ENCODE measurements at regions not wholly inside any gene's neighbourhood (a gene's known extent, or its start where the extent isn't known, plus 50 kb on each side); places are given as distances from the start of the nearest gene placed in this dataset.

GRCh38 chr18:77457681-77458080 is 208.0 kb downstream of the GALR1 start:
- TF ChIP-seq, protein P1, sequence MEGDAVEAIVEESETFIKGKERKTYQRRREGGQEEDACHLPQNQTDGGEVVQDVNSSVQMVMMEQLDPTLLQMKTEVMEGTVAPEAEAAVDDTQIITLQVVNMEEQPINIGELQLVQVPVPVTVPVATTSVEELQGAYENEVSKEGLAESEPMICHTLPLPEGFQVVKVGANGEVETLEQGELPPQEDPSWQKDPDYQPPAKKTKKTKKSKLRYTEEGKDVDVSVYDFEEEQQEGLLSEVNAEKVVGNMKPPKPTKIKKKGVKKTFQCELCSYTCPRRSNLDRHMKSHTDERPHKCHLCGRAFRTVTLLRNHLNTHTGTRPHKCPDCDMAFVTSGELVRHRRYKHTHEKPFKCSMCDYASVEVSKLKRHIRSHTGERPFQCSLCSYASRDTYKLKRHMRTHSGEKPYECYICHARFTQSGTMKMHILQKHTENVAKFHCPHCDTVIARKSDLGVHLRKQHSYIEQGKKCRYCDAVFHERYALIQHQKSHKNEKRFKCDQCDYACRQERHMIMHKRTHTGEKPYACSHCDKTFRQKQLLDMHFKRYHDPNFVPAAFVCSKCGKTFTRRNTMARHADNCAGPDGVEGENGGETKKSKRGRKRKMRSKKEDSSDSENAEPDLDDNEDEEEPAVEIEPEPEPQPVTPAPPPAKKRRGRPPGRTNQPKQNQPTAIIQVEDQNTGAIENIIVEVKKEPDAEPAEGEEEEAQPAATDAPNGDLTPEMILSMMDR (IDR thresholded peaks at IDR 0.05) = no peak
- TF ChIP-seq POLR2A (IDR thresholded peaks at IDR 0.05) = no peak

Measured in sigmoid colon (tissue), 3 donors.